ENCODE measurements at regions not wholly inside any gene's neighbourhood (a gene's known extent, or its start where the extent isn't known, plus 50 kb on each side); places are given as distances from the start of the nearest gene placed in this dataset.

- 95% methylated on average over 9 of the region's 10 CpGs for whole genome bisulfite sequencing
- Histone ChIP-seq H3K27me3 (ENCODE audit: insufficient read depth, low read length) (peaks cover 17% of the 10 kb centered on the region; the same call in 1 of the 2 replicates), H3K4me1 (ENCODE audit: insufficient read depth, low read length) (peaks cover 15% of the 10 kb centered on the region; the same call in 1 of the 2 replicates), H3K27ac (ENCODE audit: low read depth, low read length) (no peak overlapping the region), H3K36me3 (ENCODE audit: insufficient read depth, low read length) (no peaks in the 10 kb centered on the region), H3K9me3 (ENCODE audit: insufficient read depth, low read depth, low read length) (no peaks in the 10 kb centered on the region), H3K9ac (ENCODE audit: low read depth, low read length) (no peak overlapping the region), H3K4me3 (ENCODE audit: low read length) (no peak overlapping the region)
Observed at GRCh38 chr7:131100357-131101054, 227.2 kb upstream of the MKLN1 start.

GRCh38 chr7:131103997-131104396, 223.7 kb upstream of the MKLN1 start:
- Histone ChIP-seq H3K27me3 (ENCODE audit: insufficient read depth, low read length) (peaks cover 40% of the 10 kb centered on the region), H3K4me3 (ENCODE audit: low read length) (no peak overlapping the region), H3K36me3 (ENCODE audit: insufficient read depth, low read length) (no peaks in the 10 kb centered on the region), H3K4me1 (ENCODE audit: insufficient read depth, low read length) (peaks cover 8% of the 10 kb centered on the region), H3K9me3 (ENCODE audit: insufficient read depth, low read depth, low read length) (no peaks in the 10 kb centered on the region), H3K9ac (ENCODE audit: low read depth, low read length) (no peak overlapping the region), H3K27ac (ENCODE audit: low read depth, low read length) (no peak overlapping the region)
- 87% methylated on average over 4 of the region's 4 CpGs for WGBS

- H3K36me3 ChIP-seq (ENCODE audit: insufficient read depth, low read length): no peaks in the 10 kb centered on the region
- H3K27me3 ChIP-seq (ENCODE audit: insufficient read depth, low read length): peaks cover 43% of the 10 kb centered on the region
- peaks cover 11% of the 10 kb centered on the region for H3K4me1 ChIP-seq (ENCODE audit: insufficient read depth, low read length)
- 90% methylated on average over 10 of the region's 12 CpGs for WGBS
- H3K4me3 ChIP-seq (ENCODE audit: low read length): peak overlapping the region; percentile 54
- no peak overlapping the region for H3K9ac ChIP-seq (ENCODE audit: low read depth, low read length)
- H3K9me3 ChIP-seq (ENCODE audit: insufficient read depth, low read depth, low read length): no peaks in the 10 kb centered on the region
- no peak overlapping the region for H3K27ac ChIP-seq (ENCODE audit: low read depth, low read length)
Observed at GRCh38 chr7:131104596-131105293, 222.9 kb upstream of the MKLN1 start.

GRCh38 chr7:131105294-131105798, 222.3 kb upstream of the MKLN1 start:
- no peaks in the 10 kb centered on the region for H3K9me3 ChIP-seq (ENCODE audit: insufficient read depth, low read depth, low read length)
- 7% methylated on average over 24 of the region's 24 CpGs for WGBS
- peak overlapping the region; percentile 54 for H3K4me3 ChIP-seq (ENCODE audit: low read length)
- H3K4me1 ChIP-seq (ENCODE audit: insufficient read depth, low read length): peaks cover 13% of the 10 kb centered on the region
- no peaks in the 10 kb centered on the region for H3K36me3 ChIP-seq (ENCODE audit: insufficient read depth, low read length)
- H3K9ac ChIP-seq (ENCODE audit: low read depth, low read length): peak overlapping the region; percentile 42; the same call in 1 of the 2 replicates
- peaks cover 44% of the 10 kb centered on the region for H3K27me3 ChIP-seq (ENCODE audit: insufficient read depth, low read length)
- no peak overlapping the region for H3K27ac ChIP-seq (ENCODE audit: low read depth, low read length)

- Histone ChIP-seq H3K36me3 (ENCODE audit: insufficient read depth, low read length) (no peaks in the 10 kb centered on the region), H3K27ac (ENCODE audit: low read depth, low read length) (no peak overlapping the region; the same call in 1 of the 2 replicates), H3K27me3 (ENCODE audit: insufficient read depth, low read length) (peaks cover 46% of the 10 kb centered on the region), H3K9ac (ENCODE audit: low read depth, low read length) (peak overlapping the region; percentile 50; the same call in 1 of the 2 replicates), H3K9me3 (ENCODE audit: insufficient read depth, low read depth, low read length) (no peaks in the 10 kb centered on the region), H3K4me3 (ENCODE audit: low read length) (peak overlapping the region; percentile 76), H3K4me1 (ENCODE audit: insufficient read depth, low read length) (peaks cover 19% of the 10 kb centered on the region)
- under 1% methylated on average over 110 of the region's 110 CpGs for WGBS
Observed at GRCh38 chr7:131105799-131106680, 221.6 kb upstream of the MKLN1 start.

GRCh38 chr7:131106681-131107336, 220.9 kb upstream of the MKLN1 start:
- H3K9ac ChIP-seq (ENCODE audit: low read depth, low read length): peak overlapping the region; percentile 62; the same call in 1 of the 2 replicates
- H3K27ac ChIP-seq (ENCODE audit: low read depth, low read length): no peak overlapping the region
- H3K4me3 ChIP-seq (ENCODE audit: low read length): peak overlapping the region; percentile 76
- WGBS: under 1% methylated on average over 22 of the region's 32 CpGs
- peaks cover 46% of the 10 kb centered on the region for H3K27me3 ChIP-seq (ENCODE audit: insufficient read depth, low read length)
- H3K4me1 ChIP-seq (ENCODE audit: insufficient read depth, low read length): peaks cover 27% of the 10 kb centered on the region
- no peaks in the 10 kb centered on the region for H3K9me3 ChIP-seq (ENCODE audit: insufficient read depth, low read depth, low read length)
- no peaks in the 10 kb centered on the region for H3K36me3 ChIP-seq (ENCODE audit: insufficient read depth, low read length)

GRCh38 chr7:131107337-131108211, 220.1 kb upstream of the MKLN1 start:
- Histone ChIP-seq H3K27ac (ENCODE audit: low read depth, low read length) (no peak overlapping the region; the same call in 1 of the 2 replicates), H3K4me1 (ENCODE audit: insufficient read depth, low read length) (peaks cover 28% of the 10 kb centered on the region), H3K9ac (ENCODE audit: low read depth, low read length) (peak overlapping the region; percentile 62), H3K36me3 (ENCODE audit: insufficient read depth, low read length) (no peaks in the 10 kb centered on the region), H3K4me3 (ENCODE audit: low read length) (peak overlapping the region; percentile 76), H3K27me3 (ENCODE audit: insufficient read depth, low read length) (peaks cover 46% of the 10 kb centered on the region), H3K9me3 (ENCODE audit: insufficient read depth, low read depth, low read length) (no peaks in the 10 kb centered on the region)
- under 1% methylated on average over 63 of the region's 63 CpGs for WGBS

GRCh38 chr7:131108212-131108940, 219.3 kb upstream of the MKLN1 start:
- Histone ChIP-seq H3K27ac (ENCODE audit: low read depth, low read length) (no peak overlapping the region), H3K27me3 (ENCODE audit: insufficient read depth, low read length) (peaks cover 46% of the 10 kb centered on the region), H3K9ac (ENCODE audit: low read depth, low read length) (peak overlapping the region; percentile 19; the same call in 1 of the 2 replicates), H3K4me3 (ENCODE audit: low read length) (peak overlapping the region; percentile 76), H3K36me3 (ENCODE audit: insufficient read depth, low read length) (no peaks in the 10 kb centered on the region), H3K9me3 (ENCODE audit: insufficient read depth, low read depth, low read length) (no peaks in the 10 kb centered on the region), H3K4me1 (ENCODE audit: insufficient read depth, low read length) (peaks cover 28% of the 10 kb centered on the region)
- 9% methylated on average over 28 of the region's 30 CpGs for WGBS

GRCh38 chr7:131109011-131109758, 218.5 kb upstream of the MKLN1 start:
- peak overlapping the region; percentile 76 for H3K4me3 ChIP-seq (ENCODE audit: low read length)
- H3K27me3 ChIP-seq (ENCODE audit: insufficient read depth, low read length): peaks cover 42% of the 10 kb centered on the region
- peak overlapping the region; percentile 92 for H3K27ac ChIP-seq (ENCODE audit: low read depth, low read length)
- peak overlapping the region; percentile 90 for H3K9ac ChIP-seq (ENCODE audit: low read depth, low read length)
- H3K4me1 ChIP-seq (ENCODE audit: insufficient read depth, low read length): peaks cover 28% of the 10 kb centered on the region
- H3K36me3 ChIP-seq (ENCODE audit: insufficient read depth, low read length): no peaks in the 10 kb centered on the region
- WGBS: 33% methylated on average over 6 of the region's 6 CpGs
- no peaks in the 10 kb centered on the region for H3K9me3 ChIP-seq (ENCODE audit: insufficient read depth, low read depth, low read length)

Measured in HUES64 (cell line).